HEK293T (cell line): ENCODE measurements at regions not wholly inside any gene's neighbourhood (a gene's known extent, or its start where the extent isn't known, plus 50 kb on each side); places are given as distances from the start of the nearest gene placed in this dataset.

ENCODE experiments used
- CTCF ChIA-PET: fragments of 350-600 bp; formaldehyde crosslinking; extraction: SDS; loops from one replicate; lab custom pipeline; 2021; ENCODE audit warnings: antibody characterized with exemption, inconsistent platforms; lab: Yijun Ruan, JAX
- POLR2A ChIA-PET: fragments of 350-600 bp; formaldehyde crosslinking; extraction: SDS; loops from one replicate; lab custom pipeline; 2020; ENCODE audit warnings: antibody characterized with exemption, inconsistent platforms; lab: Yijun Ruan, JAX
- DNase-seq: peaks from one replicate; pipeline ENCODE4 v3.0.0; 2012; ENCODE audit warnings: mixed read lengths; ENCODE audit errors: extremely low spot score
- ARNT ChIP-seq: fragments of 450-650 bp; IDR thresholded peaks from 2 replicates; pipeline ENCODE4 v1.6.1; 2017; ENCODE audit warnings: mild to moderate bottlenecking
- BHLHE40 ChIP-seq: fragments of 450-650 bp; IDR thresholded peaks from 2 replicates; pipeline ENCODE4 v1.6.1; 2016; ENCODE audit warnings: mild to moderate bottlenecking, moderate library complexity, borderline replicate concordance
- CTBP1 ChIP-seq: fragments of 450-650 bp; IDR thresholded peaks from 2 replicates; pipeline ENCODE4 v1.6.1; 2016; ENCODE audit warnings: borderline replicate concordance
- ELF4 ChIP-seq: fragments of 450-650 bp; IDR thresholded peaks from 2 replicates; pipeline ENCODE4 v1.6.1; 2017; ENCODE audit warnings: antibody characterized with exemption
- FOXA1 ChIP-seq: fragments of 450-650 bp; IDR thresholded peaks from 2 replicates; pipeline ENCODE4 v1.6.1; 2016; ENCODE audit warnings: mild to moderate bottlenecking
- FOXK2 ChIP-seq: fragments of 450-650 bp; IDR thresholded peaks from 2 replicates; pipeline ENCODE4 v1.6.1; 2016; ENCODE audit warnings: mild to moderate bottlenecking
- FOXM1 ChIP-seq: fragments of 450-650 bp; IDR thresholded peaks from 2 replicates; pipeline ENCODE4 v1.6.1; 2017; ENCODE audit warnings: mild to moderate bottlenecking, borderline replicate concordance
- HDGF ChIP-seq: fragments of 450-650 bp; IDR thresholded peaks from 2 replicates; pipeline ENCODE4 v1.6.1; 2017; ENCODE audit warnings: antibody characterized with exemption, borderline replicate concordance
- L3MBTL2 ChIP-seq: fragments of 450-650 bp; conservative IDR thresholded peaks from 2 replicates; pipeline ENCODE4 v1.6.1; 2016; ENCODE audit warnings: mild to moderate bottlenecking
- LEF1 ChIP-seq: fragments of 450-650 bp; IDR thresholded peaks from 2 replicates; pipeline ENCODE4 v1.6.1; 2017; ENCODE audit warnings: mild to moderate bottlenecking, borderline replicate concordance
- NFRKB ChIP-seq: fragments of 450-650 bp; IDR thresholded peaks from 2 replicates; pipeline ENCODE4 v1.6.1; 2016; ENCODE audit warnings: mild to moderate bottlenecking, moderate library complexity
- SP1 ChIP-seq: fragments of 450-650 bp; IDR thresholded peaks from 2 replicates; pipeline ENCODE4 v1.6.1; 2017
- SUZ12 ChIP-seq: fragments of 450-650 bp; IDR thresholded peaks from 2 replicates; pipeline ENCODE4 v1.6.1; 2016; ENCODE audit warnings: mild to moderate bottlenecking
- TARDBP ChIP-seq: fragments of 450-650 bp; IDR thresholded peaks from 2 replicates; pipeline ENCODE4 v1.6.1; 2016
- ZNF384 ChIP-seq: fragments of 450-650 bp; IDR thresholded peaks from 2 replicates; pipeline ENCODE4 v1.6.1; 2016
- TF ChIP-seq, protein P1 (sequence below): fragments of 450-650 bp; IDR thresholded peaks from 2 replicates; pipeline ENCODE4 v1.6.1; 2016

DNA sequence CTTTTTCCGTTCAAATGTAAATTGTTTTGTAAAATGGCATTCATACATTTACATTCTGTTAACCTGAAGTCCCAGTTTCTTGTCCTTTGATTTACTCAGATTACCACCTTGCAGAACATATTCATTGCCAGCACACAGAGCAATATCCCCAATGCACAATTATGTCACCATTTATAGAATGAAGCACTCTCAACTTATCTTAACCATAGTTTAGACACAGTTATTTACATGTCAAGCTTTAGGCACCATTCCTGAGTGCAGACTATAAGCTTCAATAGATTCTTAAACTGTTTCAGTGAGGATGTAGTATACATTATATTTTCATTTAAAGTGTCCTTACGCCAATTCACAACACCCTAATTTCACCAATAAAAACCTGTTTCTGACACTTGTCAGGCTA is 1977.9 kb downstream of the SUCLG1 start:
- TF ChIP-seq SP1 (no peak), LEF1 (no peak), NFRKB (no peak), BHLHE40 (no peak), SUZ12 (no peak), ZNF384 (no peak), ARNT (no peak), L3MBTL2 (no peak), FOXA1 (no peak), CTBP1 (no peak), FOXK2 (no peak), FOXM1 (no peak), TARDBP (no peak), ELF4 (no peak), HDGF (no peak)
- TF ChIP-seq, protein P1, sequence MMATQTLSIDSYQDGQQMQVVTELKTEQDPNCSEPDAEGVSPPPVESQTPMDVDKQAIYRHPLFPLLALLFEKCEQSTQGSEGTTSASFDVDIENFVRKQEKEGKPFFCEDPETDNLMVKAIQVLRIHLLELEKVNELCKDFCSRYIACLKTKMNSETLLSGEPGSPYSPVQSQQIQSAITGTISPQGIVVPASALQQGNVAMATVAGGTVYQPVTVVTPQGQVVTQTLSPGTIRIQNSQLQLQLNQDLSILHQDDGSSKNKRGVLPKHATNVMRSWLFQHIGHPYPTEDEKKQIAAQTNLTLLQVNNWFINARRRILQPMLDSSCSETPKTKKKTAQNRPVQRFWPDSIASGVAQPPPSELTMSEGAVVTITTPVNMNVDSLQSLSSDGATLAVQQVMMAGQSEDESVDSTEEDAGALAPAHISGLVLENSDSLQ, result no peak
- ChIA-PET CTCF (interaction anchor here (0.6 kb wide), 1 partner anchor 165 kb away, joined by 3 read pairs; no protein-coding TSS in a partner anchor), POLR2A (no interaction called here)
- no peak for DNase-seq

DNA sequence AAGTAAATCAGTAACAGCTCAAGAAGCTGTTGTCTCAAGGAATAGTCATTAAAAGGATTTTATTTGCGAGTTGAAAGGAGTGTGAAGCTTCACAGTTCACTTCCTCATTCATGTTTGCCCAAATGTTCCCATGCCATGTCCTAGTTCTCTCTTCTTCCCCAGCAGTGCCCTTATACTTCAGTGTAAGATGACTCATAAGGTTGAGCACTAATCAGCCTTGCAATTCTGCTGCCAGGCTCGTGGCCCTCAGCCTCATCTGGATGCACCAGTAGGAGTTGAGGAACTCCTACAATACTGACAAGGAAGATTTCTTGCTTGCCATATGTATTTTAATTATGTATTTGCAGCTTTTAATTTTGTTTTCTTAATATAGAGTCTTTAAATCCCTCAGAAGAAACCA is 1980.4 kb downstream of the SUCLG1 start:
- no peak for DNase-seq
- TF ChIP-seq LEF1 (no peak), SP1 (no peak), ZNF384 (no peak), FOXA1 (no peak), L3MBTL2 (no peak), ARNT (no peak), SUZ12 (no peak), FOXM1 (no peak), FOXK2 (no peak)
- ChIA-PET POLR2A (no interaction called here), CTCF (no interaction called here)

DNA sequence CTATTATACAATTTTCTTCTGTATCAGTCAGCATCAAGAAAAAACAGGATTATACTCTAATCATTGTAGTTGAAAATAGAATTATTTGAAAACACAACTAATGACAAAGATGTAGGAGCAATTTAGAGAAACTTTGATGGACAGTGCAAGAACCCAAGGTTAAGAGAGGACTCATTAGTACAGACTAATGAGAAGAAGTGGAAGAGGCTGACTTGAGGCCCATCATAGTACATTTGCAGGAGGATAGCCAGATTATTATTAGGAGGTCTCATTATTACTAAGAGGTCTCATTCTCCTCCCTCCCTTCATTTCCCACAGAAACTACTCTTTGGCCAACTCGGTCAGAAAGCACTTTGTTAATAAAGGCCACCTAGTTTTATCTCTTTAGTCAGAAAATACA is 1983.0 kb downstream of the SUCLG1 start:
- CTCF ChIA-PET, result no interaction called here
- TF ChIP-seq ELF4 (no peak), ZNF384 (no peak), FOXM1 (no peak), SUZ12 (no peak), NFRKB (no peak)
- no peak for DNase-seq
- POLR2A ChIA-PET, result no interaction called here

DNA sequence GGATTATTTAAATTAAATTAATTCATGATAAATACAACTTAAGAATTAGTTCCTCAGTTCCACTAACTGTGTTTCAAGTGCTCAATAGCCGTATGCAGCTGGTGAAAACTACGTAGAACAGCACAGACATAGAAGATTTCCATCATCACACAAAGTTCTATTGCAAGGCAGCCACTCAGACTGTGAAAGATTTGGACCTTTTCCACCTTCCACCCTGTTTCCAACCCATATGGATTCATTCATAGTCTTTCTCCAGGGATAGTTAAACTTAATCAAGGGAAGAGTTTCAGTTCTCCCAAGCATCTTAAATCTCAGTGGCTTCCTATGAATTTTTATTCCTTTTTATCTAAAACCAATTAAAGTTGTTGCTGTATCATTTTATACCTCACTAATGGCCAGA is 2030.8 kb downstream of the SUCLG1 start:
- ChIA-PET CTCF (no interaction called here), POLR2A (no interaction called here)
- no peak for DNase-seq
- TF ChIP-seq L3MBTL2 (no peak), SP1 (no peak), FOXM1 (no peak), SUZ12 (no peak)
- TF ChIP-seq, protein P1, result no peak

DNA sequence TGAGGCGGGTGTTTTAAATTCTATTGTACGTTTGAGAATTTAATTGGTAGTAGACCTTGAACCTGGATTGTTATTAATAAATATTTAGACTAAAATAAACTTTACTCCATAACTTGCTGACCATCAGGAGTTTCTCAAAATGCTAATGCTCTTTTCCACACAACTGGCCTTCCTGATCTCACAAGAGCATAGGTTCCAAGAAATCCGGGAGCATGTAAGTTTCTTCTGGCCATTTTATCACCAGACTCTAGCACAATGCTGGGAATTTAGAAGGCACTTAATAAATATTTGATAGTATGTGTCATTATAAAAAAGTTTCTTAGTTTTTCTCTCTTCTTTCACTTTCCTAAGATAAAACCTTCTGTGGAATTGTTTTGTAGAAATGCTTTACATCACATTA is 2047.1 kb downstream of the SUCLG1 start:
- ChIA-PET CTCF (no interaction called here), POLR2A (no interaction called here)
- no peak for TF ChIP-seq TARDBP
- no peak for TF ChIP-seq FOXM1
- no peak for TF ChIP-seq ELF4
- TF ChIP-seq, protein P1, result no peak
- TF ChIP-seq NFRKB, result no peak
- no peak for TF ChIP-seq BHLHE40
- no peak for TF ChIP-seq SUZ12
- TF ChIP-seq L3MBTL2, result no peak
- no peak for TF ChIP-seq CTBP1
- no peak for TF ChIP-seq ZNF384
- TF ChIP-seq FOXA1, result no peak
- no peak for DNase-seq

DNA sequence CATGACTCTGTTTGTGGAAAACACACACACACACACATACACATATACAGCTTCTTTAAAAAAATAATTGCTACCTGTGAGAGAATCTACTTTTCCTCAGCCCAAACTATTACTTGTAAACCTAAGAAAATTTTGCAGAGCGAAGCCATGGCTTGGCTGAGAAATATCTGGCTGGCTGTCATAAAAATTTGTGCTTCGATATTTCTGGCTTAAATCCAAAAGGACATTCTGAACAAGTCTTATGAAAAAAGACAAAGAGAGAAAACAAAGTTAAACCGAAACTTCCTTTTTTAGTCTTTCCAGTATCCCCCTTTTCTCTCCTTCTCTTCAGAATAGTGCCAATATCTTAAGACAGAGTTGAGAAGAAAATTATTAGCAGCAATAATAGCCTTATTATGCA is 2048.0 kb downstream of the SUCLG1 start:
- TF ChIP-seq FOXK2 (no peak), BHLHE40 (no peak), ELF4 (no peak), CTBP1 (no peak), NFRKB (no peak), SP1 (no peak), FOXM1 (no peak), ZNF384 (no peak), FOXA1 (no peak), ARNT (no peak), LEF1 (no peak), L3MBTL2 (no peak), HDGF (no peak), TARDBP (no peak)
- TF ChIP-seq, protein P1, result no peak
- POLR2A ChIA-PET, result no interaction called here
- CTCF ChIA-PET, result no interaction called here
- DNase-seq, result no peak
